T-helper 9 cell (primary cell): ENCODE measurements at regions not wholly inside any gene's neighbourhood (a gene's known extent, or its start where the extent isn't known, plus 50 kb on each side); places are given as distances from the start of the nearest gene placed in this dataset.
"Not testable (repeated sequence)": the region's sequence is repeated elsewhere in the genome, so short reads cannot be mapped to it uniquely, and the experiment has no call there.

Experiments
- DNase-seq: peaks from one replicate; pipeline ENCODE4 v3.0.0-alpha.2; 2020

GRCh38 chr6:27668442-27669294 is 195.8 kb upstream of the ZNF184 start:
- DNase-seq, result no peak

GRCh38 chr6:27667657-27668441 is 194.9 kb upstream of the ZNF184 start:
- DNase-seq, result no peak

GRCh38 chr6:27667016-27667656 is 194.2 kb upstream of the ZNF184 start:
- no peak for DNase-seq

- DNase-seq, result no peak
Observed at GRCh38 chr6:27662769-27663168, 189.9 kb upstream of the ZNF184 start.

GRCh38 chr6:27662212-27662611 is 189.3 kb upstream of the ZNF184 start:
- DNase-seq, result not testable (repeated sequence)

- DNase-seq, result not testable (repeated sequence)
Observed at GRCh38 chr6:27653143-27653825, 180.4 kb upstream of the ZNF184 start.

- no peak for DNase-seq
Observed at GRCh38 chr6:27651371-27651732, 178.4 kb upstream of the ZNF184 start.

GRCh38 chr6:27650620-27651370 is 177.9 kb upstream of the ZNF184 start:
- no peak for DNase-seq

GRCh38 chr6:27644528-27644927 is 171.6 kb upstream of the ZNF184 start:
- no peak for DNase-seq

GRCh38 chr6:27642744-27643456 is 170.0 kb upstream of the ZNF184 start:
- no peak for DNase-seq

GRCh38 chr6:27635886-27636285 is 163.0 kb upstream of the ZNF184 start:
- not testable (repeated sequence) for DNase-seq

GRCh38 chr6:27633221-27633688 is 160.3 kb upstream of the ZNF184 start:
- DNase-seq, result not testable (repeated sequence)

GRCh38 chr6:27631609-27631916 is 158.7 kb upstream of the ZNF184 start:
- no peak for DNase-seq

- DNase-seq, result no peak
Observed at GRCh38 chr6:27630727-27631608, 158.1 kb upstream of the ZNF184 start.

- DNase-seq, result no peak
Observed at GRCh38 chr6:27624694-27625262, 151.9 kb upstream of the ZNF184 start.

GRCh38 chr6:27623103-27623502 is 150.2 kb upstream of the ZNF184 start:
- DNase-seq, result no peak

- DNase-seq, result no peak
Observed at GRCh38 chr6:27619436-27619835, 146.5 kb upstream of the ZNF184 start.

- DNase-seq, result no peak
Observed at GRCh38 chr6:27617700-27618689, 145.1 kb upstream of the ZNF184 start.
